CD4-positive, alpha-beta T cell treated with Interleukin-2 at 100 ng/mL for 4 hours (primary cell): ENCODE measurements at regions not wholly inside any gene's neighbourhood (a gene's known extent, or its start where the extent isn't known, plus 50 kb on each side); places are given as distances from the start of the nearest gene placed in this dataset.

Experiments used
- DNase-seq: peaks from one replicate; pipeline ENCODE4 v3.0.0-alpha.2; 2020; ENCODE audit warnings: low spot score

DNA sequence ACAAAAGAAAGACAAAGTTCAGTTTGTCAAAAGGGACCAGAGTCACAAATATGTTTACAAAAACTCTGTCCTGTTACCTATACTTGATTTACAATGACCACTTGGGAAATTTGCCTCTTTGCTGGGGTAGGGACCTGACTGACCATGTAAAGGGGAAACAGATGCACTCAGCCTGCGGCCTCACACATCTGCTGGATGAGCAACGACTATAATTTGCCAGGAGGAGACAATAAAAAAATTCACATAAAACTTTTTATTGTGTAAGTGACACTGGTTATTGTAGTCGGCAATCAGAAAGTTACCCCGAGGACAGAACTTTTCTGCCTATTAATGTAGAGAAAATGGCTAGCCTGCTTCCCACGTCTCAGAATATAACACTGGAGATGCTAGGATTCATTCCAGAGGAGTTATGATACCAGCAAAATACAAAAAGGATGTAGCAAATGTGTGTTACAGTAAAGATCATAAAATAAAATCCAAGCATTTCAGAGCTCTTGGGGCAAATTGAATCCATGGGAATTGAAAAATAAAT is 415.4 kb upstream of the SPTLC3 start:
- DNase-seq: no peak

- no peak for DNase-seq
Measured at GRCh38 chr20:12594410-12595088, 414.2 kb upstream of the SPTLC3 start.

GRCh38 chr20:12595841-12596240 is 412.9 kb upstream of the SPTLC3 start:
- DNase-seq: no peak

GRCh38 chr20:12596863-12597262 is 411.9 kb upstream of the SPTLC3 start:
- DNase-seq: no peak

DNA sequence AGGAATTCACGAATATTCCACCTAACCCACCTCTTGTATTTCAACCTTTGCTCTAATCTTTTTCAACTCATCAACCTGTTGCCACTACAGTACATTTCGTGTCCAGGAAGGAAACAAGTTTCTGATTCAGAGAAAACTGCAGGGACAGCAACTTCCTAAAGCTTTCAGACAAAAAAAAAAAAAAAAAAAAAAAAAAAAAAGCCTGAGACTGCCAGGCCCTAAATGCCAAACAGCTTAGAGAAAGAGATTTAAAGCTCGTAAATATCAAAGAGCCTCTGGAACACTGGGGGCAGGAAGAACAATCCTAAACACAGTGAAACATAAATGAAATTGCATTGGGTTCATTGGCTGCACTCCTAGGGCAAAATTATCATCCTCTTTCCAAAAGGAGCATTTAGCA is 411.2 kb upstream of the SPTLC3 start:
- no peak for DNase-seq

DNA sequence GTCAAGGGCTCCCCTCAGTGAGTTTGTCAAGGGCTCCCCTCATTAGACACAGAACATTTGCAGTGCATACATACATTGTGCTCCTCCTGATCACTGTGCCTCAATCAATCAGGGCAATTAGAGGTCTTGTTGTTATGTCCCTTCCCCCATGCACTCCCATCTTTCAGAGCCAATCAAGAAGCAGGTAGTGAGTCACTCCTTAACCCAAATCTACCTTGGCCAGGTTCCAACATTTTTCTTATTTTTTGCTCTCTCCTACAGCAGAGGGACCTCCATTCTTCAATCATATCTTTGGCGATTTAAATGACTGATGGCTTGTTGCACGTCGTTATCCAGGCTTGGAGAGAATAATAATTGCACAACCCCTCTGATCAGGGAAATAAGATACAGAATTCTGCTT is 409.9 kb upstream of the SPTLC3 start:
- DNase-seq: no peak

DNA sequence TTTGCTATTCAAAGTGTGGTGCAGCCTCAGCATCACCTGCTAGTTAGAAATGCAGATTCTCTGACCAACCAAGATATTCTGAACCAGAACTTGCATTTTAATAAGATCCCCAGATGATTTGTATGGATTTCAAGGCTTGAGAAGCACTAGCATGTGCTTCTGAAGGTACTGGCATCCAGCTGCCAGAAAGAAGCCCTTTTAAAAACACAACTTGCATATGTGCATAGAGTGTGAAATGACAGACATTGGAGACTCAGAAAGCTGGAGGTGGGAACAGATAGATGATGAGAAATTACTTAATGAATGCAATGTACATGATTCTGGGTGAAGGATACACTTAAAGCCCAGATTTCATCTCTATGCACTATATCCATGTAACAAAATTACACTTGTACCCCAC is 409.3 kb upstream of the SPTLC3 start:
- no peak for DNase-seq

DNA sequence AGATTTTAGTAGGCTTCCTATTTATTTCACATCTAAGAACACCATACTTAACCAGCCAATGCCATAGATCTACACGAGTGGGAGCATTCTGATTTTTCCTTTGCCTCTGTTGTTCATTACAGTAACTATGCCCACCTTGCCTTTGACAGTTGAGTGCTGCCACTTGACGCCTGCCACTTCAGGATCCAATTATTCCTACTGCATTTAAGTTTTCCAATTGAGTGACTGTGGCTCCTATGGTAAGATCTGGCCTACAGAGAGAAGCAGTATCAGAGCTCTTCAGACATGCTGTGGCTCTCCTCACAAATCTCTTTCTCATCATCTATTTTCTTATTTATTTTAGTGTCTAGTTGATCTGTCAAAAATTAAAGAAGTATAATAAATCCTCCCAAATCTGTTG is 403.0 kb upstream of the SPTLC3 start:
- DNase-seq: no peak

DNA sequence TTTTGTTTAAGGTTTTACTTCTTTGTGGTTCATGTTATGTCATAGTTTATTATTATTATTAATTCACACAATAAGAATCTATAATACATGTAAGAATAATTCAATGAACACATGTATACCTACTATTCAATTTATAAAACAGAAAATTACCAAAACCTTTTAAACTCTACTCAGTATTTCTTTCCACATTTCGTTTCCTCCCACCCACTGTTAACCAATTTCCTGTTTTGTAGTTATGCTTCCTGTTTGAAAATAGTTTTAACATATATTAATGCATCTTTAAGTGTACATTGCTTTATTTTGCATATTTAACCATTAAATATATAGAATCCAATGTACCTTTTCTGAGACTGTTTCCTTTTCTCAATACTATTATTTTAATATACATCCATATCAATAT is 397.9 kb upstream of the SPTLC3 start:
- no peak for DNase-seq

GRCh38 chr20:12614764-12615163 is 394.0 kb upstream of the SPTLC3 start:
- no peak for DNase-seq

- no peak for DNase-seq
Measured at GRCh38 chr20:12617076-12617475, 391.7 kb upstream of the SPTLC3 start.

DNA sequence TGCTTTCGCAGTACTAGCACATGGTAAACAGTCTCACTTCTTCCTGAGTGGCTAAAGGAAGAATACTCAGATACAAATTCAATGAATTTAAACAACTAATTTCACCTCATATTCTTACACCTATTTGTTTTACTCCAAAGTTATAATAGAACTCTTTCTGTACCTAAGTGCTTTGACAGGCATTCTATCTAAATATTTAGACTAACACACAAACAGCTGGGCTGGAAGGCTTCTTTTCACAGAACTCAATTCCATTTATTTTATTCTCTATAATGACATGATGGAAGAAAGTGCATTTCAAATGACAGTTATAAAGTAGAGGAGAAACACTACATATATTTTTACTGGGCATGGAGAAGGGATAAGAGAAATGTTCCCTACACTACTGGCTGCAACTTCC is 384.9 kb upstream of the SPTLC3 start:
- no peak for DNase-seq

DNA sequence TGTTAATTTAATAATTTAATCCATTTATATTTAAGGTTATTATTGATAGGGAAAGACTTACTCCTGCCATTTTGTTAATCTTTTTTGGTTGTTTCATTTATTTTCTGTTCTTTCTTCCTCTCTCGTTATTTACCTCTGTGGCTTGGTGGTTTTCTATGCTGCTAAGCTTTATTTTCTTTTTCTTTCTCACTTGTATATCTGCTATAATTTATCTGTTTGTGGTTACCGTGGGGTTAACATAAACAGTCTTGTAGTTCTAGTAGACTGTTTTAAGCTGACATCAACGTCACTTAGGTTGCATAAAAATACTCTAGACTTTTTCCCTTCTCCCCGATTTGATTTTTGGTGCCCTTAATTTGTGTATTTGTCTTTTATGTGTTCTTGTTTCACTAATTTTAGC is 381.3 kb upstream of the SPTLC3 start:
- DNase-seq: no peak

- DNase-seq: no peak
Measured at GRCh38 chr20:12638633-12639312, 370.0 kb upstream of the SPTLC3 start.

- DNase-seq: no peak
Measured at GRCh38 chr20:12640251-12640650, 368.5 kb upstream of the SPTLC3 start.

- no peak for DNase-seq
Measured at GRCh38 chr20:12641619-12642018, 367.2 kb upstream of the SPTLC3 start.

DNA sequence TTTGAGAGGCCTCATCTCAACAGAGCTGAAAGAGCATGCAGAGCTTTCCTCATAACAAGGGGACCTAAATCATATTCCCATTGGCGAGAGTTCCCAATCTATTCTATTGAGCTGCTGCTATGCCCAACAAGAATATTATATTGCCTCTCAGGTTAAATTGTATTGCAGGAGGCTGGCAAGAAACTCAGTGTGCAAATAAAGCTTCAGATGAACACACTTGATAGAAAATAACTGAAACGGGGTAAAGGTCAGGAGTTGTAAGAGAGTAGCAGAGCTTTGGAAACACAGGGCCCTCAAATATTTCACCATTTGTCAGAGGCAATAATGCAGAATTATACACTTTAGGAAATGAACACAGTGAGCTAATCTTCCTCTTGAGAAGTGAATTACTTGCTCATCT is 364.3 kb upstream of the SPTLC3 start:
- no peak for DNase-seq

GRCh38 chr20:12649234-12649633 is 359.5 kb upstream of the SPTLC3 start:
- DNase-seq: no peak

- no peak for DNase-seq
Measured at GRCh38 chr20:12653642-12654041, 355.1 kb upstream of the SPTLC3 start.

- no peak for DNase-seq
Measured at GRCh38 chr20:12659942-12660341, 348.8 kb upstream of the SPTLC3 start.

GRCh38 chr20:12660918-12661317 is 347.9 kb upstream of the SPTLC3 start:
- no peak for DNase-seq

- no peak for DNase-seq
Measured at GRCh38 chr20:12670301-12670700, 338.5 kb upstream of the SPTLC3 start.

GRCh38 chr20:12673352-12673751 is 335.4 kb upstream of the SPTLC3 start:
- DNase-seq: no peak

DNA sequence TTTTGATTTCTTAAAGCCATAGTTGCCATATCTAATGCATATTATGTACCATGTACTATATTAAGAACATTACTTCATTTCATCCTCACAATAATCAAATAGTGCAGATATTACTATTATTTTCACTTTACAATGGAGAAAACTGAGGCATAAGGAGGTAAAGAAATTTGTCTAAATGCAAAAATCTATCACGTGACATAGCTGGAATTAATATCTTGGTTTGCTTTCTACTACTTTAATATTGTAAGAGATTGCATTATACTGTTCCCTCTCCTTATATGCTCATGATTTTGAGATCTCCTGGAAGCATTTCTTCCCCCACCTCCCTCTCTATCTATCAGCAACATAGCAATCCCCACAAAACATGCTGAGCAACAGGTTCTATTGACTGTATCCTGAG is 330.8 kb upstream of the SPTLC3 start:
- no peak for DNase-seq
